HCT116 (cell line): ENCODE measurements at regions not wholly inside any gene's neighbourhood (a gene's known extent, or its start where the extent isn't known, plus 50 kb on each side); places are given as distances from the start of the nearest gene placed in this dataset.
"Not testable (repeated sequence)": the region's sequence is repeated elsewhere in the genome, so short reads cannot be mapped to it uniquely, and the experiment has no call there.

Experiments
- ATAC-seq: fragments of 200-7000 bp; cut with Tn5 transposase; 2 replicates; pipeline ENCODE4 v1.9.1; 2020; ENCODE audit warnings: mild to moderate bottlenecking, moderate library complexity
- BruUV-seq: library from RNA; stranded (reverse); fragments of 400-500 nt; replicated peaks from 2 replicates; lab custom pipeline; 2021; lab: Mats Ljungman, UMichigan
- CTCF ChIA-PET: fragments of 300-600 bp; sonication (Branson Sonifier 250); formaldehyde crosslinking; loops from one replicate; lab custom pipeline; 2021; ENCODE audit warnings: antibody characterized with exemption; lab: Charles Lee
- POLR2A ChIA-PET: fragments of 300-600, 350-600 bp; sonication (Branson Sonifier 250); formaldehyde crosslinking; loops from one replicate; lab custom pipeline; 2021; ENCODE audit warnings: antibody characterized with exemption; lab: Charles Lee
- RAD21 ChIA-PET, 2 experiments: fragments of 300-600 bp; sonication (Branson Sonifier 250); formaldehyde crosslinking; loops; one replicate each; lab custom pipeline; 2023; ENCODE audit warnings: low total read pairs in 2 of 2; ENCODE audit not compliant: uncharacterized antibody in 2 of 2, unreplicated experiment in 2 of 2, low non-redundant PET in 1 of 2; lab: Charles Lee
- DNase-seq: peaks from one replicate; pipeline ENCODE4 v3.0.0-alpha.2; 2010; ENCODE audit warnings: low read depth, low spot score
- H2AFZ ChIP-seq: fragments of 200-600 bp; shearing (Covaris generic), sonication (generic); 2 replicates; pipeline ENCODE4 v1.6.1; 2017; ENCODE audit warnings: low read depth, mixed run types, mixed read lengths, antibody characterized with exemption, low read length; ENCODE audit not compliant: poor library complexity, severe bottlenecking
- H3K27ac ChIP-seq: 2 replicates; pipeline ENCODE4 v1.5.1; 2012; ENCODE audit warnings: low read depth, low read length
- H3K27me3 ChIP-seq: fragments of 200-600 bp; sonication (generic); 2 replicates; pipeline ENCODE4 v1.6.1; 2016; ENCODE audit warnings: mixed run types, low read length, mixed read lengths; ENCODE audit not compliant: insufficient read depth
- H3K36me3 ChIP-seq, 2 experiments: fragments of 200-500 bp in 1 of 2; fragments of 200-600 bp in 1 of 2; sonication (Bioruptor generic) in 1 of 2; sonication (generic) in 1 of 2; 2 replicates each; pipeline versions ENCODE4 v1.5.1 to v1.6.1; 2014 to 2016; ENCODE audit warnings: low read length in 2 of 2, inconsistent platforms in 1 of 2, mixed read lengths in 1 of 2, mixed run types in 1 of 2; ENCODE audit not compliant: insufficient read depth in 2 of 2, control insufficient read depth in 1 of 2
- H3K4me1 ChIP-seq, 2 experiments: fragments of 200-600 bp in 1 of 2; sonication (generic) in 1 of 2; 2 replicates each; pipeline versions ENCODE4 v1.5.1 to v1.6.1; 2012 to 2017; ENCODE audit warnings: low read length in 2 of 2, inconsistent platforms in 1 of 2, mild to moderate bottlenecking in 1 of 2, mixed read lengths in 1 of 2, mixed run types in 1 of 2, moderate library complexity in 1 of 2; ENCODE audit not compliant: insufficient read depth in 2 of 2, control insufficient read depth in 1 of 2
- H3K4me2 ChIP-seq: fragments of 200-600 bp; sonication (generic); 2 replicates; pipeline ENCODE4 v1.6.1; 2017; ENCODE audit warnings: mixed run types, low read length, mixed read lengths
- H3K4me3 ChIP-seq, 2 experiments: fragments of 200-600 bp in 1 of 2; sonication (generic) in 1 of 2; replicated peaks in 1 of 2; 2 replicates each; pipeline ENCODE4 v1.5.1; 2011 to 2016; ENCODE audit warnings: low read length in 2 of 2, control low read depth in 1 of 2, low read depth in 1 of 2, mild to moderate bottlenecking in 1 of 2, mixed read lengths in 1 of 2, mixed run types in 1 of 2
- H3K79me2 ChIP-seq: fragments of 200-600 bp; sonication (generic); 2 replicates; pipeline ENCODE4 v1.6.1; 2017; ENCODE audit warnings: mild to moderate bottlenecking, mixed run types, low read length, moderate library complexity, mixed read lengths; ENCODE audit not compliant: insufficient read depth
- H3K9ac ChIP-seq: fragments of 200-600 bp; sonication (generic); 2 replicates; pipeline ENCODE4 v1.6.1; 2016; ENCODE audit warnings: low read length, mixed read lengths
- H3K9me2 ChIP-seq: fragments of 200-600 bp; sonication (generic), shearing (Covaris generic); 2 replicates; pipeline ENCODE4 v1.6.1; 2017; ENCODE audit warnings: mixed run types, mild to moderate bottlenecking, moderate library complexity; ENCODE audit not compliant: insufficient read depth
- H3K9me3 ChIP-seq, 2 experiments: fragments of 200-500 bp in 1 of 2; fragments of 200-600 bp in 1 of 2; sonication (Bioruptor generic) in 1 of 2; sonication (generic) in 1 of 2; 2 replicates each; pipeline ENCODE4 v1.6.1; 2014 to 2017; ENCODE audit warnings: low read length in 2 of 2, mixed read lengths in 2 of 2, inconsistent platforms in 1 of 2, low read depth in 1 of 2, mild to moderate bottlenecking in 1 of 2, mixed run types in 1 of 2, moderate library complexity in 1 of 2; ENCODE audit not compliant: control insufficient read depth in 1 of 2, insufficient read depth in 1 of 2
- H4K20me1 ChIP-seq: fragments of 200-600 bp; sonication (generic), shearing (Covaris generic); 2 replicates; pipeline ENCODE4 v1.6.1; 2017; ENCODE audit warnings: mixed run types, mild to moderate bottlenecking, moderate library complexity; ENCODE audit not compliant: insufficient read depth
- CBX3 ChIP-seq: IDR thresholded peaks from 2 replicates; pipeline ENCODE4 v1.6.1; 2012; ENCODE audit warnings: low read depth
- EGR1 ChIP-seq: IDR thresholded peaks from 2 replicates; pipeline ENCODE4 v1.6.1; 2012; ENCODE audit warnings: low read depth
- ZNF274 ChIP-seq: fragments of 200-500 bp; sonication (Bioruptor generic); IDR thresholded peaks from 2 replicates; pipeline ENCODE4 v1.6.1; 2014; ENCODE audit warnings: mild to moderate bottlenecking, low read depth, low read length, inconsistent platforms
- intact Hi-C: fragments of 100-400 bp; cut with micrococcal nuclease; formaldehyde crosslinking; loops from 2 replicates; pipeline ENCODE4 v1.10.0; 2022
- TF ChIP-seq, protein P1 (sequence below): IDR thresholded peaks from 2 replicates; pipeline ENCODE4 v1.6.1; 2012

- DNase-seq (no peak), ATAC-seq (no peak)
- H3K27me3 ChIP-seq, result no peaks in the 10 kb centered on the region
- H3K4me2 ChIP-seq, result no peak overlapping the region
- no TSS peak for BruUV-seq
- ChIA-PET CTCF (no interaction called here), POLR2A (no interaction called here), RAD21 (no interaction called here)
- TF ChIP-seq CBX3, result no peak
- TF ChIP-seq EGR1, result no peak
- TF ChIP-seq, protein P1, sequence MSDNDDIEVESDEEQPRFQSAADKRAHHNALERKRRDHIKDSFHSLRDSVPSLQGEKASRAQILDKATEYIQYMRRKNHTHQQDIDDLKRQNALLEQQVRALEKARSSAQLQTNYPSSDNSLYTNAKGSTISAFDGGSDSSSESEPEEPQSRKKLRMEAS, result no peak
- TF ChIP-seq ZNF274, result no peak
- no peak overlapping the region for H3K4me3 ChIP-seq
- no peak overlapping the region for H2AFZ ChIP-seq
- H3K79me2 ChIP-seq, result no peaks in the 10 kb centered on the region
- H4K20me1 ChIP-seq, result no peaks in the 10 kb centered on the region
- H3K27ac ChIP-seq, result no peak overlapping the region
- H3K36me3 ChIP-seq, result no peaks in the 10 kb centered on the region
- H3K9me2 ChIP-seq, result no peaks in the 10 kb centered on the region
- no peaks in the 10 kb centered on the region for H3K9me3 ChIP-seq
- H3K4me1 ChIP-seq, result no peaks in the 10 kb centered on the region
- no peak overlapping the region for H3K9ac ChIP-seq
- intact Hi-C loops, result no loop called here
These were observed 91.8 kb downstream of the WTIP start for GRCh38 chr19:34573226-34573864.

GRCh38 chr19:34570140-34570539 lies 88.6 kb downstream of the WTIP start:
- H4K20me1 ChIP-seq, H3K4me1 ChIP-seq, H3K79me2 ChIP-seq, H3K9ac ChIP-seq, ATAC-seq, H3K36me3 ChIP-seq, H2AFZ ChIP-seq, H3K4me3 ChIP-seq, BruUV-seq, H3K9me2 ChIP-seq, H3K4me2 ChIP-seq, H3K9me3 ChIP-seq, CTCF ChIA-PET, intact Hi-C loops, H3K27ac ChIP-seq, H3K27me3 ChIP-seq, RAD21 ChIA-PET, POLR2A ChIA-PET, DNase-seq: not testable (repeated sequence)

GRCh38 chr19:34562344-34562743 lies 80.8 kb downstream of the WTIP start:
- H3K9me2 ChIP-seq, BruUV-seq, DNase-seq, H3K4me3 ChIP-seq, H3K4me2 ChIP-seq, POLR2A ChIA-PET, H3K79me2 ChIP-seq, RAD21 ChIA-PET, H3K9ac ChIP-seq, H2AFZ ChIP-seq, H3K36me3 ChIP-seq, H4K20me1 ChIP-seq, H3K27me3 ChIP-seq, ATAC-seq, H3K4me1 ChIP-seq, H3K9me3 ChIP-seq, intact Hi-C loops, H3K27ac ChIP-seq, CTCF ChIA-PET: not testable (repeated sequence)
